CD14-positive monocyte (primary cell): ENCODE measurements at regions not wholly inside any gene's neighbourhood (a gene's known extent, or its start where the extent isn't known, plus 50 kb on each side); places are given as distances from the start of the nearest gene placed in this dataset.

Experiments
- DNase-seq, 3 donors: peaks; one replicate each; pipeline ENCODE4 v3.0.0-alpha.2; 2011 to 2022
- H2AFZ ChIP-seq: 2 replicates; pipeline ENCODE4 v1.6.0; 2012; ENCODE audit warnings: mild to moderate bottlenecking, low read depth, low read length, inconsistent platforms; ENCODE audit not compliant: insufficient read depth, poor library complexity, severe bottlenecking
- H3K27ac ChIP-seq, 2 donors: 1 replicate in 1 of 2; 2 replicates in 1 of 2; pipeline ENCODE4 v1.5.1; 2012 to 2013; ENCODE audit warnings: low read length in 2 of 2, control low read depth in 1 of 2, inconsistent platforms in 1 of 2, low read depth in 1 of 2, mild to moderate bottlenecking in 1 of 2
- H3K27me3 ChIP-seq, 2 donors: one replicate each; pipeline versions ENCODE4 v1.6.0 to v1.6.1; 2011 to 2013; ENCODE audit warnings: low read length in 2 of 2; ENCODE audit not compliant: control insufficient read depth in 2 of 2, insufficient read depth in 2 of 2
- H3K36me3 ChIP-seq, 2 donors: replicated peaks in 1 of 2; 1 replicate in 1 of 2; 2 replicates in 1 of 2; pipeline versions ENCODE4 v1.5.1 to v1.6.1; 2012 to 2013; ENCODE audit warnings: low read length in 2 of 2, control low read depth in 1 of 2, inconsistent platforms in 1 of 2, mild to moderate bottlenecking in 1 of 2; ENCODE audit not compliant: insufficient read depth in 2 of 2, control insufficient read depth in 1 of 2
- H3K4me1 ChIP-seq, 2 donors: 1 replicate in 1 of 2; 2 replicates in 1 of 2; pipeline versions ENCODE4 v1.5.1 to v1.6.1; 2012 to 2013; ENCODE audit warnings: low read length in 2 of 2, control low read depth in 1 of 2, inconsistent platforms in 1 of 2, mild to moderate bottlenecking in 1 of 2, moderate library complexity in 1 of 2; ENCODE audit not compliant: insufficient read depth in 2 of 2, control insufficient read depth in 1 of 2
- H3K4me2 ChIP-seq: replicated peaks from 2 replicates; pipeline ENCODE3; 2012; ENCODE audit warnings: low read length, moderate library complexity, mild to moderate bottlenecking; ENCODE audit not compliant: poor library complexity, severe bottlenecking; ENCODE audit errors: extremely low read depth
- H3K4me3 ChIP-seq, 3 experiments: fragments of 200-600 bp in 1 of 3; sonication (generic) in 1 of 3; replicated peaks in 1 of 3; 1 replicate in 2 of 3; 2 replicates in 1 of 3; pipeline ENCODE4 v1.5.1; 2011 to 2013; ENCODE audit warnings: low read length in 3 of 3, mild to moderate bottlenecking in 3 of 3, control low read depth in 2 of 3, low read depth in 2 of 3, inconsistent platforms in 1 of 3, moderate library complexity in 1 of 3
- H3K79me2 ChIP-seq: 2 replicates; pipeline ENCODE4 v1.6.0; 2012; ENCODE audit warnings: mild to moderate bottlenecking, control low read depth, inconsistent platforms, low read length, moderate library complexity; ENCODE audit not compliant: insufficient read depth
- H3K9ac ChIP-seq: 2 replicates; pipeline ENCODE4 v1.6.0; 2017; ENCODE audit warnings: low read length, mild to moderate bottlenecking; ENCODE audit not compliant: insufficient read depth, poor library complexity, severe bottlenecking
- H3K9me3 ChIP-seq, 2 donors: replicated peaks in 1 of 2; 1 replicate in 1 of 2; 2 replicates in 1 of 2; pipeline versions ENCODE4 v1.5.1 to v1.6.1; 2012 to 2013; ENCODE audit warnings: low read length in 2 of 2, control low read depth in 1 of 2; ENCODE audit not compliant: control insufficient read depth in 1 of 2, insufficient read depth in 1 of 2
- H4K20me1 ChIP-seq: 2 replicates; pipeline ENCODE4 v1.6.0; 2012; ENCODE audit warnings: mild to moderate bottlenecking, low read length, control low read depth, moderate library complexity; ENCODE audit not compliant: insufficient read depth
- H3K27ac Mint-ChIP-seq, 7 donors: one replicate each; pipeline ENCODE4 v1.8.0; 2020; ENCODE audit warnings: mild to moderate bottlenecking in 7 of 7, mixed read lengths in 7 of 7, moderate library complexity in 6 of 7, inconsistent platforms in 2 of 7
- H3K27me3 Mint-ChIP-seq, 3 donors: one replicate each; pipeline ENCODE4 v1.8.0; 2021 to 2022; ENCODE audit warnings: low read depth in 3 of 3, mild to moderate bottlenecking in 3 of 3, mixed read lengths in 3 of 3, moderate library complexity in 3 of 3, inconsistent platforms in 1 of 3
- H3K36me3 Mint-ChIP-seq, 2 donors: one replicate each; pipeline ENCODE4 v1.8.0; 2020; ENCODE audit warnings: mixed read lengths in 2 of 2, inconsistent platforms in 1 of 2, mild to moderate bottlenecking in 1 of 2
- H3K4me1 Mint-ChIP-seq: one replicate; pipeline ENCODE4 v1.8.0; 2020; ENCODE audit warnings: mild to moderate bottlenecking, mixed read lengths
- H3K4me3 Mint-ChIP-seq, 2 donors: one replicate each; pipeline ENCODE4 v1.8.0; 2020; ENCODE audit warnings: mild to moderate bottlenecking in 2 of 2, mixed read lengths in 2 of 2, moderate library complexity in 1 of 2
- H3K9me3 Mint-ChIP-seq, 7 donors: one replicate each; pipeline ENCODE4 v1.8.0; 2020 to 2022; ENCODE audit warnings: mixed read lengths in 7 of 7, mild to moderate bottlenecking in 6 of 7, moderate library complexity in 6 of 7, inconsistent platforms in 2 of 7
- WGBS: methylation state at CpG from one replicate; pipeline ENCODE4 v1.1.5; 2013; ENCODE audit warnings: missing lambda C conversion rate; ENCODE audit not compliant: insufficient coverage; 5-methylcytosine and 5-hydroxymethylcytosine counted together
- intact Hi-C, 2 donors: fragments of 100-400 bp; cut with micrococcal nuclease; formaldehyde crosslinking; loops; one replicate each; pipeline versions ENCODE4 v1.15.0 to v1.15.1; 2023
- TF ChIP-seq, protein P1 (sequence below): fragments of 200-600 bp; IDR thresholded peaks from one replicate; pipeline ENCODE4 v1.8.0; 2022; ENCODE audit warnings: antibody characterized with exemption, mild to moderate bottlenecking

- Mint-ChIP-seq H3K36me3 (no peaks in the 10 kb centered on the region), H3K27ac (no peak overlapping the region), H3K9me3 (peaks cover 0 to 6% (median 3%) of the 10 kb centered on the region in 7 donors), H3K4me3 (no peak overlapping the region), H3K4me1 (no peaks in the 10 kb centered on the region), H3K27me3 (peaks cover 0 to 4% (median 0%) of the 10 kb centered on the region in 3 donors)
- H3K27me3 ChIP-seq: no peaks in the 10 kb centered on the region
- DNase-seq: no peak
- H3K4me1 ChIP-seq: no peaks in the 10 kb centered on the region
- no peak overlapping the region for H3K27ac ChIP-seq
- TF ChIP-seq, protein P1, sequence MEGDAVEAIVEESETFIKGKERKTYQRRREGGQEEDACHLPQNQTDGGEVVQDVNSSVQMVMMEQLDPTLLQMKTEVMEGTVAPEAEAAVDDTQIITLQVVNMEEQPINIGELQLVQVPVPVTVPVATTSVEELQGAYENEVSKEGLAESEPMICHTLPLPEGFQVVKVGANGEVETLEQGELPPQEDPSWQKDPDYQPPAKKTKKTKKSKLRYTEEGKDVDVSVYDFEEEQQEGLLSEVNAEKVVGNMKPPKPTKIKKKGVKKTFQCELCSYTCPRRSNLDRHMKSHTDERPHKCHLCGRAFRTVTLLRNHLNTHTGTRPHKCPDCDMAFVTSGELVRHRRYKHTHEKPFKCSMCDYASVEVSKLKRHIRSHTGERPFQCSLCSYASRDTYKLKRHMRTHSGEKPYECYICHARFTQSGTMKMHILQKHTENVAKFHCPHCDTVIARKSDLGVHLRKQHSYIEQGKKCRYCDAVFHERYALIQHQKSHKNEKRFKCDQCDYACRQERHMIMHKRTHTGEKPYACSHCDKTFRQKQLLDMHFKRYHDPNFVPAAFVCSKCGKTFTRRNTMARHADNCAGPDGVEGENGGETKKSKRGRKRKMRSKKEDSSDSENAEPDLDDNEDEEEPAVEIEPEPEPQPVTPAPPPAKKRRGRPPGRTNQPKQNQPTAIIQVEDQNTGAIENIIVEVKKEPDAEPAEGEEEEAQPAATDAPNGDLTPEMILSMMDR: no peak
- no peak overlapping the region for H3K4me2 ChIP-seq
- no peak overlapping the region for H3K9ac ChIP-seq
- no peaks in the 10 kb centered on the region for H3K36me3 ChIP-seq
- intact Hi-C loops: no loop called here
- no peaks in the 10 kb centered on the region for H4K20me1 ChIP-seq
- no peak overlapping the region for H3K4me3 ChIP-seq
- no peak overlapping the region for H2AFZ ChIP-seq
- H3K79me2 ChIP-seq: no peaks in the 10 kb centered on the region
- peaks cover 5 to 10% of the 10 kb centered on the region in 2 donors for H3K9me3 ChIP-seq
- 100% methylated on average over 1 of the region's 2 CpGs for WGBS
These were observed 549.1 kb upstream of the CCNG1 start for GRCh38 chr5:162888268-162888667.

DNA sequence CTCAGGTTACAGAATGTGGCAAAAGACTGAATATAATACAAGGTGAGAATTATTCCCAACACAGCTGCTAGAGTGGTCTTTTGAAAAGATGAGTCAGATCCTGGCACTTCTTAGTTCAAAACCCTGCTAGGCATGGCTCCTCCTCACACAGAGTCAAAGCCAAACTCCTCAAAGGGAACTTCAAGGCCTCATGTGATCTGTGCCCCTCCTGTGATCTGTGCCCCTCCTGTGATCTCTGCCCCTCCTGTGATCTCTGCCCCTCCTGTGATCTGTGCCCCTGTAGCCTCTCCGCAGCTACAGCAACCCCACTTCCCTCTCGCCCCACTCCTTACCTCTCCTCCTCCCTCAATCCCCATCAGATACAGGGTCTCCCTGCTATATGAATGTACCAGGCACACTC, 525.5 kb upstream of the CCNG1 start:
- H3K79me2 ChIP-seq: no peaks in the 10 kb centered on the region
- peaks cover 0 to 1% (median 0%) of the 10 kb centered on the region in 3 donors for H3K27me3 Mint-ChIP-seq
- H4K20me1 ChIP-seq: no peaks in the 10 kb centered on the region
- H2AFZ ChIP-seq: no peak overlapping the region
- H3K27me3 ChIP-seq: no peaks in the 10 kb centered on the region
- DNase-seq: no peak
- 57% methylated on average over 2 of the region's 2 CpGs for WGBS
- no peak overlapping the region for H3K4me3 ChIP-seq
- no peak overlapping the region for H3K9ac ChIP-seq
- no peak overlapping the region for H3K4me2 ChIP-seq
- H3K27ac ChIP-seq: no peak overlapping the region
- no peak overlapping the region for H3K27ac Mint-ChIP-seq
- intact Hi-C loops: no loop called here
- no peaks in the 10 kb centered on the region for H3K36me3 Mint-ChIP-seq
- H3K9me3 Mint-ChIP-seq: peaks cover 0 to 17% (median 3%) of the 10 kb centered on the region in 7 donors
- H3K4me1 Mint-ChIP-seq: no peaks in the 10 kb centered on the region
- no peak overlapping the region for H3K4me3 Mint-ChIP-seq
- TF ChIP-seq, protein P1: no peak
- H3K36me3 ChIP-seq: no peaks in the 10 kb centered on the region
- no peaks in the 10 kb centered on the region for H3K4me1 ChIP-seq
- H3K9me3 ChIP-seq: peaks cover 0 to 6% of the 10 kb centered on the region in 2 donors
